HG02943 (cell line): ENCODE measurements at regions not wholly inside any gene's neighbourhood (a gene's known extent, or its start where the extent isn't known, plus 50 kb on each side); places are given as distances from the start of the nearest gene placed in this dataset.
"Not testable (repeated sequence)": the region's sequence is repeated elsewhere in the genome, so short reads cannot be mapped to it uniquely, and the experiment has no call there.

Source experiments
- ATAC-seq: cut with Tn5 transposase; IDR thresholded peaks from one replicate; pipeline ENCODE4 v1.9.1; 2021; ENCODE audit warnings: mild to moderate bottlenecking, low read depth, moderate library complexity; ENCODE audit not compliant: unreplicated experiment

DNA sequence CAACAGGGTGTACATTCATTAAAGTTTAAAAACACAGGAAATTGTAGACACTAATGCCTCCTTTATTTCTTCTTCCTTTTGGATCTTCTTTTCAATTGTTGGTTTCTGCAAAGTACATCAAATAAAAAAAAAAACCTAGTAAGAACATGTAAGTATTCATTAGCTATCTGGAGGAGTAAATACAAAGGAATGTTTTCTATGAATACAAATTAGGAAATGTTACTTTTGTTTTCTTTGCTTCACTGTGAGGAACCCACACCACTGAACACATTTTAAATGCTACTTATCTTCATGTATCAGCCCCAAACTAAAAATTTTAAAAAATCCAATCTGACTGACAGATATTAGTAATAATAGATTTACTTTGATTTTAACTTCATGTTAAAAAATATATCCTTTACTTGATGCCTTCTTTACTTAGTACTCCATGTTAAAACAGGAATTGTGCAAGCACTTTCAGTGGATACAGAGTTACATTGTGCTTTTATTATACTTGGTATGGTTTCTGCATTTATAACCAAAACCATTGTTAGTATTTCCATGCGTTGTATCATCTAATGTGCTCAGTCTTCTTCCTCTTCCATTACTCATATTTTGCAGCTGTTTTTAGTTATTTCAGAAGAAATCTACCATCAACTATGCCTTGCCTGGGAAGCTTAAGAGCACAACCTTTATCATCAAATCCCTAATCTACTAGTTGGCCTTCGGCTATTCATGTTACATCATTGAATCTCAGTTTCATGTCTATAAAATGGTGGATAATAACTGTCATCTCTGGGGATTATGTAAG is 236.9 kb upstream of the DPYD start:
- ATAC-seq: no peak

DNA sequence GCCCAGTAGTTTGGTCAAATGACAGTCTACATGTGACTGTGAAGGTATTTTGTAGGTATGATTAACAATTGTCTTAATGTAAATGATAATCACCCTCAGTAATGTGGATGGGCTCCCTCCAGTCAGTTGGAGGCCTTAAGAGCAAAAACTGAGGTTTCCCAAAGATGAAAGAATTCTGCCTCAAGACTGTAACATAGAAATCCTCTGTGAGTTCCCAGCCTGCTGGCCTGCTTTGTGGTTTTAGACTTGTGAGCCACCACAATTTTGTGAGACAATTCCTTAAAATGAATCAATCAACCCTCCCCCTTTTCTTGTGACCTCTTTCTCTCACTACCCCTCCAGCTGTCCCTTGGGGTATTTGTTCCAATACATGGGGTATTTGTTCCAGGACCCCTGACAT is 226.4 kb upstream of the DPYD start:
- no peak for ATAC-seq

DNA sequence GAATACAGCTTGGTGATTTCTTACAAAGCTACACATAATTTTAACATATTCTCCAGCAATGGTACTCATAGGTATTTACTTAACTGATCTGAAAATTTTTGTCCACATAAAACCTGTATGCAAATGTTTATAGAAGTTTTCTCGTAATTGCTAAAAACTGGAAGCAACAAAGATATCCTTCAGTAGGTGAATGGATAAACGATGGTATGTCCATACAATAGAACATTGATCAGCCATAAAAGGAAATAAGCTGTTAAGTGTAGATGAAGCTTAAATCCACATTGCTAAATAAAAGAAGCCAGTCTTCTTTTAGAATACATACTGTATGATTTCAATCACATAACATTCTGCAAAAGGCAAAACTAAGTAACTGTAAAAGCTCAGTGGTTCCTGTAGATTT is 224.8 kb upstream of the DPYD start:
- no peak for ATAC-seq

DNA sequence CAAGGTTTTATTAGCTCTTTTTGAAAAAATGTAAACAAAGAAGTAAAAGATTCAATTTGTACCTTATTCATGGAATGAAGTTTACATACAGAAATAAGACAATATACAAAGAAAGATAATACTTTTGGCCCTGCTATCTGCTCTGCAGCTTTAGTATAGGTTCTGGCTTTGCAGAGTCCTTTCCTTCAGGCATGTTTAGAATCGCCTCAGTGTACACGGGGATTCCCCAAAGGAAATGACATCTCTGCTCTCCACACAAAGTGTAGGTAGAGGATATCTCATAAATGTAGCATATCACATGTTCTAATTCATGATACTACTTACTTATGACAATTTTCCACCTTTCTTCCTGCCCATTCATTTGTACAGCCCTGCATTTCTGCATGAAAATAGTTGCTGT is 222.6 kb upstream of the DPYD start:
- ATAC-seq: no peak

DNA sequence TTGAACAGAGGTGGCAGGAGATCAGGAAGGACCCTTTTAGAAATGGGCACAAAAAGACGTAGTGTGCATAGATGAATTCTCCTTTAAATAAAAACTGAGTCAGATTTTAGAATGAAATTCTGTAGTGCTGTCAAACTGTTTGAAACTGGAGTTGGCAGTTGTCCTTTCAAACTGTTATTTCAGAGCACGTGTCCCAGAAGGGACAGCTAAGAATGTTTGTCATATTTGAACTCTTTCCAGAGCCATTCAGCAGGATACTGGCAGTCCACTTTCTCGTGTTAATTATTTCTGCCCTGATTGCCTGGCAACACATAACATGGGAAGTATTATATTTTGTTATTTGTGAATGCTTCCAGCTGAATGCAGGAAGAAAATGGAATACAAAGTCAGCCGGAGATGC is 212.3 kb upstream of the DPYD start:
- no peak for ATAC-seq

DNA sequence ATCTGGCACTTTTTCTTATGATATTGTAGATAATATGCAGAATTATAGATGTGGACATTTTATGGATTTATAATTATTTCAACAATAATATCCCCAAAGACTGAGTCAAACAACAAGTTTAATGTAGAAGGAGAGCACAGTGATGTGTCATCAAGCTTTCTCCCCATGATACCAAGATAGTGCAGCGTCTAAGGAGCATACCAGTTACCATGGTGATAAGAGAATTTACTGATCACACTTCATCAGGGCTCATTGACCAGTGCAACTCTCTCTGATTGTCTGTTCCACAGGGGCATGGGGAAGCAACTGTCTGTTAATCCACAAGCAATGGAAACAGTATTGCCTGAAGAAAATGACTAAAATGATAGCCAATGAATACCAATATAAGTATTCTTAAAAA is 209.6 kb upstream of the DPYD start:
- no peak for ATAC-seq

DNA sequence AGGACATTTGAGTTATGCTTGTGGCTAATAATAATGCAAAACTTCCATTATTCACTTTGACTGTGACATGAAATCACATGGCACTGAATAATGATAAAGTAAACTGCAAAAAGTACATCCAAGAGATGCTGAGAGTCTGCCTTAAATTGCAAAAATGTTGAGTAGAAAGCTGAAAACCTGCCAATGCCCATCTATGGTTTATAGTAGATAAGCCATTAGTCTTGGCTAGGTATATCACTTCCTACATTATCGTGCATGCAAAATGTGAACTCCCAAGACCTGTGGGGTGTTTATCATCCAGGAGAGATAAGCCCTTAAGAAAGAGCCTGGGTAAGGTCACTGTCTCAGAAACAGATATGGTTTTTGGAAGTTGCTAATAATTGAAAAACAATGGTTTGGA is 208.7 kb upstream of the DPYD start:
- ATAC-seq: no peak

DNA sequence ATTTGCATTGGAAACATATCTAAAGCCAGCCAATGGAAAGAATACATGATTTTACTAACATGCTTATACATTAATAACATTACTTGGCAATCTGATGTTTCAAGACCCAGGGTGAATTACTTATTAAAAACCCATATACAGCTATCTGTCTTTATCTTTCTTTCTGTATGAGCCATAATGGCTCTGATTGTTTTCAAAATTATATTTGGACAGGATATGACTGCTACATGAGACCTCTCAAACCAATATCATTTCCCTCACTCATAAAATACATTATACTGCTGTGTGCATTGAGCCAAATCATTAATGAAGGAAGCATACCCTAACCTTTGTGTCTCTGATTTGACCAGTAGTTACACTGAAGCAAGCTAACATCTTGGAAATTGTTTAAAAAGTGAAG is 205.9 kb upstream of the DPYD start:
- ATAC-seq: no peak

DNA sequence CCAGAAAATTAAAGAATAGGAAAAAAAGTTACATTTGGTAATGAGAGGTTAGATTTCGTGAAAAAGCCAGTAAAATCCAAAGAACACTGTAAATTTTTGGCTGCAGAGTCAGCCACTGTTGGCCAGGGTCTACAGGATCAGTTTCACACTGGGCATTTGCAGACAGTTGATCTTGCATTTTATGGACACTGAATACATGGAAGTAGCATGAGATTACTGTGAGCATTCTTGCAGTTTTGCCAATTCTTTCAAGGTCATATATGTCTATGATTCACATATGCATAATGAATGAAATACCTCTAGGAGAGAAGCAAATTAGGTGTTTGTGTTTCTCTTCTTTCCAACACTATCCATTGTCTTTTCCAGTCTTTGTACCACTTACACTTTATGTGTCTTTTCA is 200.8 kb upstream of the DPYD start:
- ATAC-seq: no peak

DNA sequence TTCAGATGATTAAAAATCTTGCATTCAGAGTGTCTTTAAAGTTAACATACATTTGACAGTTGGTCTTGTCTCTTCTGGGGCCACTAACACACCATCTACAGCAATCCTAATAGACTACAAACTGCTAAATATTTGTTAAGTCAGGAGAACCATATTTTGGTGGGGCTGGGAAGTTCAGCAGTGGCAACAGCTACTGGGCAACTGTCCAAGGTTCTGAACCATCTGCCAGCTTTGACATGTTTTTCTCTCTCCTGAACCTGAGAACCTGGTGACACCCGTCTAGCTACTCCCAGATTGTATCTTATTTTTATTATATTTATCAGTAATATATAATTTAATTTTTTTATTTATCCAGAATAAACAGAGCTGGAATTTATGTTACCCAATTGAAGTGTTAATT is 199.0 kb upstream of the DPYD start:
- ATAC-seq: no peak

DNA sequence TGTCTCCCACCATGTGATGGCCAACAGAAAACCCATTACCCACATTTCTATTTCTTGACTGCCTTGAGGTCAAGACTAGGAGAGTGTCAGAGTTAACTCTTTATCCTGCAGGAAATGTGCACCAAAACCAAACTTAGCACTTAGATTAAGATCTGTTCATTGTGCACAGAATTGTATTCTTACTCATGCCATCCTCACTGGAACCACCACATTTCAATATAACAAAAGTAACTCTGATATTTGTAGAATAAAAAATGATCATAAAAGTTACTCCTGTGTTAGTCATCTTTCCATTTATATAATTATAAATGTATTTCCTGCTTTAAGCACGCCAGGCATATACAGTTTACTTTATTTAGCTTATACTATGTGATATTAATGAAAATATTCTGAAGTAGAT is 193.0 kb upstream of the DPYD start:
- no peak for ATAC-seq

DNA sequence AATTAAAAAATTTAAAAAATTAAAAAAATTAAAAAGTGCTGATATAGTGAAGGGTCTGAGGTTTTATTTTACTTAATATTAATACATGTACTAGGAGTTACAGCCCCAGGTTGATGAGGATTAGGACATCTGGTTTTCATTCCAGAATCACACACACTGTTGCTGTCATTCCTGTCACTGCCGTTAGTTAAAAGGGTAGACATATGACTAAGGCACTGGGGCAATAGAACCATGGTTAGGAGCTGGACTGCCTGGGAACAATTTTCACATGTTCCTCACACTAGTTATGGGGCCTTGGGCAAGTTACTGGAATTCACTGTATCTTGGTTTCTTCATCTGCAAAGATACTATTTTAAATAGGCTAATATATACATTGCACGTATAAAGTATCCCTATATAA is 191.8 kb upstream of the DPYD start:
- ATAC-seq: no peak

DNA sequence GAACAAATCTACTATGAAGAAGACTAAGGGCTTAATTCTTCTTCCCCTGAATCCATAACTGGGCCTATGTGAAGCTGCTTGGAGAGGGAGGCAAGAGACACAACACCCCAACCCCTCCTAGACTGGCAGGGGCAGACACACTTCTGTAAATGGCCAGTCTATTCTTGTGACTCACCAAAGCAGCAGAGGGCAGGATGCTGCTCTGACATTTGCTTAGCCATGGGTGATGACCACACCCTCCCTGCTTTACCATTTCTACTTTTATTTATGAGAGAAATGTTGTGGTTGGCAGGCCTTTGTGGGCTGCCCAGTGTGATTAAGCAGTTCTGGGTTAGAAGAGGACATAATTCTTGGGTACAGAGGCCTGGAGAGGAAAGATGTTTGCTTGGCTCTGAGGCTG is 189.8 kb upstream of the DPYD start:
- ATAC-seq: no peak

DNA sequence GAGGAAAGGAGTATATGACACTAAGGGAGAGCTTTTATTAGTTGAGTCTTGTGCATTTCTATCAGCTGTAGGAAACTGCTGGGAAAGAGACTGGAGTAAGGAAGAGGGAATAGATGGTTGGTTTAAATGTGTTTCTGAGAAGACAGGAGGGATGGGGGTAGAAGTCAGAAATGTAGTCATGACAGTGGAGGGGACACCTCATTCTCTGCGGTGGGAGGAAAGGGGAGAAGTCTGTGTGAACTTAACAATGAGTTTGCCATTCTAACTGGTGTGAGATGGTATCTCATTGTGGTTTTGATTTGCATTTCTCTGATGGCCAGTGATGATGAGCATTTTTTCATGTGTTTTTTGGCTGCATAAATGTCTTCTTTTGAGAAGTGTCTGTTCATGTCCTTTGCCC is 187.5 kb upstream of the DPYD start:
- ATAC-seq: not testable (repeated sequence)

DNA sequence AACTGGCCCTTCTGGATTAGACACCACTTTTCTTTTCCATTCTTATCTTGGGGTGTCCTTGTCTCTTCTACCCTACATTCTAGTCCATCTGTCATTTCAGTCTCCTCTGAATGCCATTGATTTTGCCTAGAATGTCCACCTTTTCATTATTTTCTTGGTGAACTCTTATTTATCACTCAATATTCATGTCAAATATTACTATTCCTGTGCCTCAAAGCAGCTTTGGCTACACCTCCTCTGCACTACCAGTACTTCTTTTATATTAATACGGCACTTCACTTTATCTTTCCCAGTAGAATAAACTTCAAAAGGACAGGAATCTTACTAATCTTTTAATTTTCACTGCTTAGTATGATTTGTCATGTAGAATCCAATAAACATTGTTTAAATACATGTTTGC is 186.4 kb upstream of the DPYD start:
- ATAC-seq: no peak

DNA sequence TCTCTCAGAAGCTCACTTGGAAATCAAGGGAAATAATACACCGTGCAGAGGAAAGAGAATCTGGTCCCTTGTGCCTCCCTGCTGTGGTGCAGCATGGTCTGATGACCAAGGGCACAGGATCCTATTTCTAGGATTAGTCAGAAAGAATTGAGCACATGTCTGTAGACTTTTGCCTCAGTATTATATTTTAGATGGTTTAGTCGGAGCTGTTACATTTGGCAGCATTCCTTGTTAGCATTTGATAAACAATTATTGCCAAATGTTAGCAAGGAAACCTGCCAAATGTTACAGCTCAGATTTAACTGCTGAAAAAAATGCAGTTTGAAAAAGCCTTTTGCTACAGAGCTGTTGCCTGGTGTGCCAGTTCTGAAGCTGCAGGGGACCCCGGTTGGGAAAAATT is 183.5 kb upstream of the DPYD start:
- no peak for ATAC-seq

DNA sequence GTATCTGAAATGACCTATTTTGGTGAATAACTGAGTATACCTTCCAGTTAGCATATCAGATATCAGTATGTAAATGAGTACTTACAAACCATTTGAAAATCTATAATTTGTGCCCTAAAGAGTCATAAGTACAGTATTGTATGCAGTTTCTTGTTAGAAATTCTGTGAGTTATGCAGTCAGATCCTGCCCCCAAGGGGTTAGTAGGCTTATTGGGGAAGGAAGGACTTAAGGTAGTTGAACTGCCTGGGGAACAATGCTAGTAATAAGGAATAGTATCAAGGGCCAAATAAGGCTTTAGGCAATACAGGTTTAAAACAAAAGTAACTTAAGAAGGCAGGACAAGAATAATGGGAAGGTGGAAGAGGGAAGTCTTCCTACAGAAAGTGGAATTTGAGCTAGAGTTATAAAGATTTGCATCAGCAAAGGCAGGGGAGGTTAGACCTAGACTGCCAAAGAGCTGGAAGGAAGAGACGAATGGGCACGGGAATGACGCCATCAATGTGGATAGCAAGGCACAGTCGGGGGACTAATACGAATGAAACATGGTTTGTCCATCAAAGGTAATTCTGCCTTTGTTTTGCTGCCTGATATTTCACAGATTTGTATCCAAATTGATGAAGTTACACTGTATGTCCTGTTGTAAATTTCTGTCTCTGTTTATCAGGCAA is 182.9 kb upstream of the DPYD start:
- ATAC-seq: no peak

DNA sequence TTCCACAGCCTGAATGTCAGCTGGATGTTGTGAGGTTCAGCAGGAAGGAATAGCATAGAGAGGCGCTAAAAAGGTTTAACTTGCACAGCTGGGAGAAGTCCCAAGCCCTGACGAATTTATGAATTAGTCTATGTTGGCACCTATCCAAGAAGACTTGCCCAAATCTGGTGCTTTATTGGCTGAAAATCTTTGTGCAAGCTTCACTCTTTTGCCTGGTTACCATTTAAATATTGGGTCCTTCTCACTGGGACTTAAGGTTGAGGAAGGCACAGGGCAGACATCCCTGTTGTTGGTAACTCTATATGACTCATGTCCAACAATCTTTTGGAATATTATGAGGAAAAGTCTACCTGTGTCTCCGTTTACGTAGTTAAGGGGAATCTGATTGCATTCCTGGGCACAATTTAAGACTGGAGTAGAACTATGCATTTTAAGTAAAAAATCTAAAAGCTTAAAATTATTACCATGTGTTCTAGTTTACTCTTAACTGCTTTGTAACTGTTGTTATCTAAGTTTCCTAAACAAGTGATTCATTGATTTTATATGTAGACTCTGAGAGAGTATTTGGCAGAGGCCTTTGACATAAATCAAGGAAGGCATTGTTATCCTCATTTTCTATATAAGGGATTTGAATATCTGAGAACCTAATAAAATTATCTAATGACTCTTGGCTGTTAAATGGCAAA is 181.7 kb upstream of the DPYD start:
- no peak for ATAC-seq

DNA sequence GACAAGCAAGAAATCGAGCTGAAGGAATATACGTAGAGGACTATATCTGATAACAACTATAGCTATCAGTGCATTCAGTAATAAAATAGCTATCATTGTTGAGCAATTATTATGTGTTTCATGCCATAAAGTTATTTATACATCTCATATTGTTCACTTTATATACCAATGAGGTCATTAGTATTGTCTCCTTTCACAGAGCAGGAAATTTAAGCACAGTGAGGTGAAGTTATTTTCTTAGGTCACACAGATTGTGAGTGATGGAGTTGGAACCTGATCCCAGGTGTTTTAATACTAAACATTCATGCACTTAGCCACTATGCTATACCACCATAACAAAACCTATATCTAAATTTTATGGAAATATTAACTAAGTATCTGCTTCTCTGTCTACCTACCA is 180.5 kb upstream of the DPYD start:
- no peak for ATAC-seq

DNA sequence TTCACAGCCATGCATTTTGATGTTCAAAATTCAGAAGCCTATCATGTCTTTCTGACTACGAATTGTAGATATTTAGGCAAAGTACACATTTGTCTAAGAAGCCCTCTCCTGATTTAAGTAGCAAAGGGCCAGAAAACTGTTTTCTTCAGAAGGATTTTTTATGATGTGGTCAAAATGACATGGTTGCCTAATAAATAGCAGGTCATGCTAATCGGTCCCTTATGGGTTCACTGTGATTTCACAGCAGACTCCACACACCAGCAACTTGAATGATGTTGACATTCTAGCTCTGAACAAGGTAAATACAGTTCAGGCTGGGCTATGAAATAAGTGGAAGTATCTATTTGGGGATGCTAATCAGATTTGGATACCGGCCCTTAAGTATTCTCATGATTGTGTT is 178.7 kb upstream of the DPYD start:
- ATAC-seq: no peak

DNA sequence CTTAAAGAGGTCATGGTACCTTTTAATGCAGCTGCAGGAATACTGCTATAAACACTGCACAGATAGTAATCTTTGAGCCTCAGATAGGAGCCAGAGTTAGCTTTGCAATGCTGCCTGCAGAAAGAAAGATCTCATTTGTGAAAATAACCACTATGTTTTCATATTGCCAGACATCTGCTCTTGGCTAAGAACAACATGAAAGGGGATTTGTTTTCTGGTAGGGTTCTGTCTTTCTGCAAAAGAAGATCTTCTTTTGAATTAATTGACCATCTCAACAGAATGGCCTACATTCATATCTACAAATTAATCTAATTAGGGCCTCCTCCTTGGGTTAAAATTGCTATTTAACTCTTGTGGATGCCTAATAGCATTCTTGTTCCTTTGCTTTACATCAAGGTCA is 177.6 kb upstream of the DPYD start:
- ATAC-seq: no peak

DNA sequence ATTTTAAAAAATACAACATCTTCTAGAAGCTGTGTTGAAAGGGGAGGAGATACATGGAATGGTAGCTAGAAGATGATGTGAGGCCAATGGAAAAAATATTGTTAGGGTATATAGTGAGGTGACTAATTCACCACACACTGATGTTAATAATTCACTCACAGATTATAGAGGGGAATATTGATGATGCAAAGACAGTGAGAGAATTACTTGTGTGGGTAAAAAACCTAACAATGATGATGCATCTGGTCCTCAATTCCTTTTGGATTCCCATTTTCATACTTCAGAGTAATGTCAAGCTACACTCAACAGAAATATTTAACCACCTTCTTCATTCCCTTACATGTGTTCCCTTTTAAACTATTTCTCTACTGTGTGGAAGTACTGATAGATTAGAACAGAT is 169.5 kb upstream of the DPYD start:
- no peak for ATAC-seq
